ENCODE measurements at regions not wholly inside any gene's neighbourhood (a gene's known extent, or its start where the extent isn't known, plus 50 kb on each side); places are given as distances from the start of the nearest gene placed in this dataset.
"Not testable (repeated sequence)": the region's sequence is repeated elsewhere in the genome, so short reads cannot be mapped to it uniquely, and the experiment has no call there.

DNA sequence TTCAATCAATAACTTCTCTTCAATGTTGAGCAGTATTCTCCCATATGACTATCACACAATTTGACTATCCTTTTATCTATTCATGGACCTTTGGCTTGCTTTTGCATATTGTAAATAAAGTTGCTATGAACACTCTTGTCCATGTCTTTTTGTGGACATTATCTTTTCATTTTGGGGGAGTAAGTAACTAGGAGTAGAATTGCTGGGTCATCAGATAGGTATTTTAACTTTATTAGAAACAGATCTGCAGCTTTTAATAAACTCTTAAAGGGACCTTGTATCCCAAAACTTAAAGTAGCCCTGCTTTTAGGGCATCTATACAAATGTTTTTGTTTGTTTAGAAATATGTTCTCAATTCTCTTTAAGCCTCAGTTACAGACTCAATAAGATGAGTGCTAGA, 614.2 kb upstream of the CITED2 start:
- DNase-seq (no peak), ATAC-seq (no peak)
- no peaks in the 10 kb centered on the region for H3K36me3 Mint-ChIP-seq (ENCODE audit: low read depth)
- H3K27ac Mint-ChIP-seq, result no peak overlapping the region
- no peaks in the 10 kb centered on the region for H3K4me1 Mint-ChIP-seq (ENCODE audit: low read depth)
- POLR2A ChIA-PET, result no interaction called here
- H3K9me3 Mint-ChIP-seq (ENCODE audit: insufficient read depth), result no peaks in the 10 kb centered on the region
- CTCF ChIA-PET, result no interaction called here
- no peaks in the 10 kb centered on the region for H3K27me3 Mint-ChIP-seq (ENCODE audit: low read depth)
- no peak overlapping the region for H3K4me3 Mint-ChIP-seq

DNA sequence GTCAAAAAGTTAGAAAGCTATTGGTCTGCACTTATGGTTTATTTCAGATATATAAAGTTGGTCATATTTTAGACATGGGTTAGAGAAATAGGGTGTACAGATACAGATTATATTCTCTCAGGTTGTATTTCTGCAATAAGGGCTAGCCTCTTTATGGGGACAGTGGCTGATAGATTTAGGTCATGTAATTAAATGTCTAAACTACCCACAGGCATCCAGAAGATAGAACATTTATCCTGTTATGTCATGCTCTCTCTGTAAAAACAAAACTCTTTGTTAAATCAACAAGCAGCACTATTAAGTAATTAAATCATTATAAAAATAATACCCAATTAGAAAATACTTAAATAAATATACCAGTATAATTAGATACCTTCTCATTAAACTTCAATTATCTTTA, 612.6 kb upstream of the CITED2 start:
- no peak overlapping the region for H3K4me3 Mint-ChIP-seq
- no peak overlapping the region for H3K27ac Mint-ChIP-seq
- ATAC-seq, result no peak
- H3K27me3 Mint-ChIP-seq (ENCODE audit: low read depth), result no peaks in the 10 kb centered on the region
- H3K9me3 Mint-ChIP-seq (ENCODE audit: insufficient read depth), result no peaks in the 10 kb centered on the region
- no peaks in the 10 kb centered on the region for H3K36me3 Mint-ChIP-seq (ENCODE audit: low read depth)
- ChIA-PET POLR2A (no interaction called here), CTCF (no interaction called here)
- no peak for DNase-seq
- no peaks in the 10 kb centered on the region for H3K4me1 Mint-ChIP-seq (ENCODE audit: low read depth)

DNA sequence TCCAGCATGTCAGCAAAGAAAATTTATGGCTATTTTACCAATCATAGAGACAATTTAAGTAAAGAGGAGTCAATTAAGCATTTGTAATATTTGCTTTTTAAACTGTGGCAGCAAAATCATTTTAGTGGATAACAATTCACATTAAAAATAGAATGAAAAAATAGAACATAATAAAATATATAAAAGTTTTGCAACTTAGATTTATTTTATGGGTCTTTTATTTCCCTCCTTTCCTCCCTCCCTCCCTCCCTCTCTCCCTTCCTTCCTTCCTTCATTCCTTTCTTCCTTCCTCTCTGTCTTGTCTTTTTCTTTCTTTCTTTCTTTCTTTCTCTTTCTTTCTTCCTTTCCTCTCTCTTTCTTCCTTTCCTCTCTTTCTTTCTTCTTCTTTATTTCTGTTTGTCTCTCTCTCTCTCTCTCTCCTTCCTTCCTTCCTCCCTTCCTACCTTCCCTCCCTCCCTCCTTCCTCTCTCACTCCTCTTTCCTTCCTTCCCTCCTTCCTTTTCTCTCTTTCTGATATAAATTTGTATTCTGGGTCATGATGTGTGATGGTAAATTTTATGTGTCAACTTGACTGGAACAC, 610.9 kb upstream of the CITED2 start:
- CTCF ChIA-PET, result no interaction called here
- POLR2A ChIA-PET, result no interaction called here
- Mint-ChIP-seq H3K4me1 (ENCODE audit: low read depth) (no peaks in the 10 kb centered on the region), H3K9me3 (ENCODE audit: insufficient read depth) (no peaks in the 10 kb centered on the region), H3K27me3 (ENCODE audit: low read depth) (no peaks in the 10 kb centered on the region), H3K27ac (no peak overlapping the region), H3K36me3 (ENCODE audit: low read depth) (no peaks in the 10 kb centered on the region), H3K4me3 (no peak overlapping the region)
- ATAC-seq, result no peak
- no peak for DNase-seq

DNA sequence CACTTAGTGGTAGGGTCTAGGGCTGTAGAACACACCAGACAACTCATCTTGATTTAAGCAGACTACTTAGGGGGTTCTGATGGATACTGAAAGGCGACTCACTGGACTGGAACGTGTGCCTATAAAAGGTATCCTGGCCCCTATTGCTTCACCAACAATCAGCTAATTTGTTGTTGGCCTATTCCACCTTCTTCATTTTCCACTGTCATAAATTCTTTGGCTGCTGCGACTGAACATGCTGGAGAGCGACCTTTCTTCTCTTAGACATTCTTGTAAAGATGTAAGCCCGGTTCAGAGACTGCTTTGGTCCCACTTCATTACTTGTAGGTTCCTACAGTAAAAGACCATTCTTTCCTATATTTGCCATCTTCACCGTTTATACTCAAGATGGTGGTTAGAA, 609.9 kb upstream of the CITED2 start:
- no peaks in the 10 kb centered on the region for H3K36me3 Mint-ChIP-seq (ENCODE audit: low read depth)
- CTCF ChIA-PET, result no interaction called here
- H3K4me3 Mint-ChIP-seq, result no peak overlapping the region
- no peaks in the 10 kb centered on the region for H3K4me1 Mint-ChIP-seq (ENCODE audit: low read depth)
- ATAC-seq (no peak), DNase-seq (no peak)
- POLR2A ChIA-PET, result no interaction called here
- H3K27ac Mint-ChIP-seq, result no peak overlapping the region
- H3K9me3 Mint-ChIP-seq (ENCODE audit: insufficient read depth), result no peaks in the 10 kb centered on the region
- no peaks in the 10 kb centered on the region for H3K27me3 Mint-ChIP-seq (ENCODE audit: low read depth)

DNA sequence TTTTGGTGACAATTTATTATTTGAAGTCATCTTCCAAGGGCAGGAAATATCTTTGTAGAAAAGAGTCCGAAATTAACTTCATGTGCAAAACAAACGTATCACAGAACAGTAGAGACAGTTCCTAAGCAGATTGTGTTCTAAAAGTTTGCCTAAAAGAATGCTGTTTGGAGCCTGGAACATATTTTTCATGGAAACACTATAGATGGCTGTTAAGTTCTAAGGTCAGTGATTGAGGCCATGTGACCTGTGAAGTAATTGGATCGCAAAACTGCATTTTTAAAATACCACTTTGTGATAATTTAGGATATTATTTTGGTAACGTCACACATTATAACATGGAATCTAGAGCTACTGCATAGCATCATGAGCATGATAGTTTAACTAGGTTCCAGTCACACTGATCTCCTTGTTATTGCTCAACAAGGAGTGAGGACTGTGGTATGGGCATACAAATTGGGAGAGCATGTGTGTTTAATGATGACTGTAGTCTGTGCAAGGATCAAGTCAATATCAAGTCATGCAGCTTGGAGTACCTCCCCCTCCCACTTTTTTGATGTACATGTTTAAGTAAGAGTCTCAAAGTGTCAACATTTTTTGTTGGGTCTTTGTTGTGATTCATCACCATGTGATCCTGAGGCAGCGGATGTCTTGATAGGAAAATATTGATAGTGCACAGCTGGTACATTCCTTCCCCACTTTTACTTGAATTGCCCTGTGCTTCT, 609.3 kb upstream of the CITED2 start:
- ATAC-seq, result no peak

DNA sequence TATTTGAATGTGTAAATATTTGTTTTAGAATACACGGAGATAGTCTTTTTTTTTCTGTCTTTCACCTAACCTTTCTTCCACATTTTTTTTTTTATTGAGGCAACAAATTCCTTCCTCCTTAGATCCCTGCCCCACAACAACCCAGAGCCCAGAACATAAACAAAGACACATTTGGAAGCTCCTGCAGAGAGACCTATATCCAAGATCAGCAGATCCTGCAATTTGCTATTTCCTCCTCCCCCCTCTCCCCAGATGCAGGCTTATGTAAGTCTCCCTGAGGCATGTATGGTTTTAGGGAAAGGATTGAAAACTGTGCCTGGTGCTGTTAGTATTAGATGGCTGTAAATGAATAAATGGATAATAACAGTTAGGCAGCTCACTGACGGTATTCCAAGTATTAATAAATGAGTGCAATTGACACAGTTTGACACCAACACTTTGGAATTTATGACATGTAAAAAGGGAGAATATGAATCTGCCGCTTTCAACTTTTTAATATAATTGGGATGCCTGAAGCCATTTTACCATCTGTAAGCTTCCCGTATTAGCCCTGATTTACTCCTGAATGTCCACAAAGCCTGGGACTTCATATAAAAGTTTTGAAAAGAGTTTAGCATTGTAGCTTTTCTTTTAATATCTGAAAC, 608.3 kb upstream of the CITED2 start:
- H3K36me3 Mint-ChIP-seq (ENCODE audit: low read depth), result no peaks in the 10 kb centered on the region

More for the DNA sequence above, 609.3 kb upstream of the CITED2 start:
- Mint-ChIP-seq H3K4me1 (ENCODE audit: low read depth) (no peaks in the 10 kb centered on the region), H3K27ac (no peak overlapping the region), H3K27me3 (ENCODE audit: low read depth) (no peaks in the 10 kb centered on the region), H3K9me3 (ENCODE audit: insufficient read depth) (no peaks in the 10 kb centered on the region), H3K4me3 (no peak overlapping the region), H3K36me3 (ENCODE audit: low read depth) (no peaks in the 10 kb centered on the region)
- ChIA-PET CTCF (no interaction called here), POLR2A (no interaction called here)
- no peak for DNase-seq

DNA sequence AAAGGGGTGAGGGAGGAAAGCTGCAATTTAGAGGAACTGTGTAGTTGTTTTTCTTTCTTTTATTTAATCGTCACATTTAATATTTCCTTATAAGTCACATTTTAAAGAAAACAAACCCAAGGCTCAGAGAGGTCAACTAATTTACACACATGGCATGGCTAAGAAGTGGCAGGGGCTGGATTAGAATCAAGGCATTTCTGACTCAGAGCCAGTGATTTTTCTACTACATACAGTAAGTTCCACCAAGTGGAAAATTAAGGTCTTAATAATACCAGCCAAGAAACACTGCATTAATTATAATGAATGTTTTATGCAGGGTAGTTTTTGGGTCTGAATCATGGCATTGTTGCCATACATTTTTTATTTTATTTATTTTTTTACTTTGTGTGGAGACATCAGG, 607.7 kb upstream of the CITED2 start:
- ChIA-PET CTCF (no interaction called here), POLR2A (no interaction called here)
- ATAC-seq (no peak), DNase-seq (no peak)
- no peaks in the 10 kb centered on the region for H3K27me3 Mint-ChIP-seq (ENCODE audit: low read depth)
- H3K9me3 Mint-ChIP-seq (ENCODE audit: insufficient read depth), result no peaks in the 10 kb centered on the region
- H3K4me1 Mint-ChIP-seq (ENCODE audit: low read depth), result no peaks in the 10 kb centered on the region
- no peak overlapping the region for H3K27ac Mint-ChIP-seq
- no peak overlapping the region for H3K4me3 Mint-ChIP-seq
- H3K36me3 Mint-ChIP-seq (ENCODE audit: low read depth), result no peaks in the 10 kb centered on the region

More for the DNA sequence above, 608.3 kb upstream of the CITED2 start:
- DNase-seq (no peak), ATAC-seq (no peak)
- CTCF ChIA-PET, result no interaction called here
- H3K9me3 Mint-ChIP-seq (ENCODE audit: insufficient read depth), result no peaks in the 10 kb centered on the region
- POLR2A ChIA-PET, result no interaction called here
- no peak overlapping the region for H3K4me3 Mint-ChIP-seq
- H3K27me3 Mint-ChIP-seq (ENCODE audit: low read depth), result no peaks in the 10 kb centered on the region
- H3K4me1 Mint-ChIP-seq (ENCODE audit: low read depth), result no peaks in the 10 kb centered on the region
- H3K27ac Mint-ChIP-seq, result no peak overlapping the region

DNA sequence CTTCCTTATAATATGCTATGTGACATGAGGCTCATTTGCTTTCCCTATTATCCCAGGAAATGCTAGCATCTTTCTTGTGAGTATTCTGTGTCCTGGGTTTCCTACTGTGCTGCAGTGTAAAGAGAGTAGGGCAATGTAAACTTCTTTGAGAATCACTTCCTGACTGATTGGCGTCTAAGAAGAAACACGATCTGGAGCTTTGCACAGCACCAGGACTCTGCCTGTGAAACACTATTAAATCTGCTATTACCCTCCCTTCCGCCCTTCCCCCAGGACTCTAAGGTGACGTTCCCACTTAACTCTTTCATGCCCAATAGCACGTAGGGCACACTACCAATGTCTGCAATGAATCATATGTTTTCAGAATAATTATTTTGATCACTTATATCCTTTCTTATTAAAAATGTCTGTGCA, 607.3 kb upstream of the CITED2 start:
- CTCF ChIA-PET, result no interaction called here
- Mint-ChIP-seq H3K9me3 (ENCODE audit: insufficient read depth) (no peaks in the 10 kb centered on the region), H3K4me3 (no peak overlapping the region), H3K27ac (no peak overlapping the region), H3K27me3 (ENCODE audit: low read depth) (no peaks in the 10 kb centered on the region), H3K4me1 (ENCODE audit: low read depth) (no peaks in the 10 kb centered on the region), H3K36me3 (ENCODE audit: low read depth) (no peaks in the 10 kb centered on the region)
- no peak for DNase-seq
- ATAC-seq, result no peak
- POLR2A ChIA-PET, result no interaction called here

DNA sequence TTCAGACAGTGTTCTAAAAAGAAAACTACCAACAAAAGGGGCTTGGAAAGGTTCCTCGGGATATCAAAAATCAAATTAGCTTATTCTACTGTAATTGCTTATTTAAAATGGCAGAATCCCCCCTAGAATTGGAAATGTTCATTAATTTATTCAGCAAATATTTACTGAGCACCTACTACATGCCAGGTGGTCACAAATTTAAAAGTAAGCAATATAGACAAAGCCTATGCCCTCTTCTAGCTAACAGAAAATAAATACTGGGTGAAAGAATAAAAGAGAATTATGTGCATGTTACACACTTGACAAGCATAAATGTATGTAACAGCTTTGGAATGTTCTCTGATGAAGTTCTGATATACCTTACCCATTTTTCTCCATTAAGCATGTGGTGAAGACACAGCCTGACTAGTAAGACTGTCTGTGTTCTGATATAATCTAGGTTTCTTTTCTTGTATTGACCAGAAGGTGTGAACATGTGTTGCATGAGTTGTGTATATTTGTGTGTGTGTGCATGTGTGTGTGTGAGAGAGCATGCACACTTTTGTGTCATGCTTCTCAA, 606.7 kb upstream of the CITED2 start:
- DNase-seq (no peak), ATAC-seq (no peak)
- Mint-ChIP-seq H3K27me3 (ENCODE audit: low read depth) (no peaks in the 10 kb centered on the region), H3K9me3 (ENCODE audit: insufficient read depth) (no peaks in the 10 kb centered on the region), H3K4me1 (ENCODE audit: low read depth) (no peaks in the 10 kb centered on the region), H3K4me3 (no peak overlapping the region), H3K27ac (no peak overlapping the region), H3K36me3 (ENCODE audit: low read depth) (no peaks in the 10 kb centered on the region)
- CTCF ChIA-PET, result interaction anchor here (1.0 kb wide), 1 partner anchor 611 kb away, joined by 3 read pairs; no protein-coding TSS in a partner anchor
- POLR2A ChIA-PET, result no interaction called here

DNA sequence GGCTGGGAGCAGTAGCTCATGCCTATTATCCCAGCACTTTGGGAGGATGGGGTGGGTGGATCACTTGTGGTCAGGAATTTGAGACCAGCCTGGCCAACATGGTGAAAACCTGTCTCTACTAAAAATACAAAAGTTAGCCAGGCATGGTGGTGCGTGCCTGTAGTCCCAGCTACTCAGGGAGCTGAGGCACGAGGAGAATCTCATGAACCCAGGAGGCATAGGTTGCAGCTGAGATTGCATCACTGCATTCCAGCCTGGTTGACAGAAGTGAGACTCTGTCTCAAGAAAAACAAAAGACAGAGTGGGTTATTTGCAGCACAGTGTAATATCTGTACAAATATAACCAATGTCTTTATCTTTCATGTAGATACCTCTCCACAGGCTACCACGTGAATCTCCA, 606.2 kb upstream of the CITED2 start:
- not testable (repeated sequence) for ATAC-seq

DNA sequence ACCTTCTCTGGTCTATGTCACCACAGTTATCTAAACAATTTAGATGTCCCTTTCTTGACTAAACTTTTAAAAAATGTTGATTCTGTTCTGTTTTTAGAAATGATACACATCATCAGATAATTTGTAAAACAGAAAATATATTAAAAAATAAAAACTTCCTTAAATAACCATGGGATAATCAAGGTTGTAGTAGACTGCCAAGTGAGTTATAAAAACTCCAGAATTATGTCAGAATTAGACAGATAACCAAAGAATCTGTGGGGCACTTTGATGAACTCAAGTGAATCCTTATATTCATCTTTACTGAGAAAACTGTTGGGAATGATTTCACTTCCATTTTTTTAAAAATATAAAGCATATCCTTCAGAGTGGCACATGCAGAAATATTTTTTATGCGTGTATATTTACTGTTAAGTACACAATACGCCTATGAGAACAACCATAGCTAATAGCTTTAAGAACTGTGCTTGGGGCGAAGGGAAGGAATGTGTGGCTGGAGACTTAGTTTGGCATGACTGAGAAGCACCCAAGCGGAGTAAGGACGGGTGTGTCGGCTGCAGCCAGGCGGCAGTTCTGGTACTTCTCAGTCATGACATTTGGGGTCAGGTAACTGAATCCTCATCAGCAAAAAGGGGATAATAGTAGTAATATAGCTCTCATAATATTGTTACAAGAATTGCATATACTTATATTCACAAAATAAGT, 604.7 kb upstream of the CITED2 start:
- no peak for ATAC-seq
- no peaks in the 10 kb centered on the region for H3K4me1 Mint-ChIP-seq (ENCODE audit: low read depth)
- CTCF ChIA-PET, result no interaction called here
- H3K9me3 Mint-ChIP-seq (ENCODE audit: insufficient read depth), result no peaks in the 10 kb centered on the region
- no peaks in the 10 kb centered on the region for H3K36me3 Mint-ChIP-seq (ENCODE audit: low read depth)
- H3K27me3 Mint-ChIP-seq (ENCODE audit: low read depth), result no peaks in the 10 kb centered on the region
- no peak overlapping the region for H3K4me3 Mint-ChIP-seq
- POLR2A ChIA-PET, result interaction anchor here (0.5 kb wide), 1 partner anchor 29 kb away, joined by 3 read pairs; no protein-coding TSS in a partner anchor
- no peak for DNase-seq
- no peak overlapping the region for H3K27ac Mint-ChIP-seq

More for the DNA sequence above, 606.2 kb upstream of the CITED2 start:
- H3K27ac Mint-ChIP-seq; H3K27me3 Mint-ChIP-seq (ENCODE audit: low read depth); H3K4me1 Mint-ChIP-seq (ENCODE audit: low read depth); POLR2A ChIA-PET; DNase-seq; H3K36me3 Mint-ChIP-seq (ENCODE audit: low read depth); H3K4me3 Mint-ChIP-seq; H3K9me3 Mint-ChIP-seq (ENCODE audit: insufficient read depth): not testable (repeated sequence)
- CTCF ChIA-PET, result interaction anchor here (0.9 to 1.0 kb wide), 2 partner anchors 9 to 611 kb away, joined by 3 read pairs; no protein-coding TSS in a partner anchor

DNA sequence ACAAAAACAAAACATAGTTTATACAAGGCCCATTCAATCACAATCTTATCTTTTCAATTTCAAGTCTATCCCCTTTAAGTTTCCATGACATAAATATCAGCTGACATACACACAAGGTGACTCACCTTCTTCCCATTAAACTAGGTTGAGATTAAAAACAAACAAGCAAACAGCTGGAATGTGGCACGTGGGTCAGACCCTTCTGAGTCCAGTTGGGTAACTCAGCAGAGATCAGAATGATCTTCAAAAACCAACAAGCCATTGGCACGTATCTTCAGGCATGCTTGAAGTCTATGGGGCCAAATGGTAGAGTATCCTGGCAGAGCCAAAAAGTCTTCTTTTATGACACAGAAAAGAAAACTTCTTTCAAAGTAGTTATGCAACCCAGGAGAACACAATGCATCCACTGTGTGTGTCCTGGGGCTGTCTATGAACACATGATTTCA, 603.5 kb upstream of the CITED2 start:
- DNase-seq, result no peak
- no peak for ATAC-seq
- CTCF ChIA-PET, result no interaction called here
- H3K4me1 Mint-ChIP-seq (ENCODE audit: low read depth), result no peaks in the 10 kb centered on the region
- POLR2A ChIA-PET, result no interaction called here
- no peak overlapping the region for H3K4me3 Mint-ChIP-seq
- no peaks in the 10 kb centered on the region for H3K36me3 Mint-ChIP-seq (ENCODE audit: low read depth)
- no peaks in the 10 kb centered on the region for H3K27me3 Mint-ChIP-seq (ENCODE audit: low read depth)
- H3K27ac Mint-ChIP-seq, result no peak overlapping the region
- H3K9me3 Mint-ChIP-seq (ENCODE audit: insufficient read depth), result no peaks in the 10 kb centered on the region

All from activated CD8-positive, alpha-beta T cell treated with anti-CD3 and anti-CD28 coated beads, Interleukin-2, amount 10 ng/mL, durations not matched to agents 7 days and 5 days (primary cell).